RWPE2 (cell line): ENCODE measurements at regions not wholly inside any gene's neighbourhood (a gene's known extent, or its start where the extent isn't known, plus 50 kb on each side); places are given as distances from the start of the nearest gene placed in this dataset.
A peak's percentile ranks its signal among the peaks of the same experiment; 100 is the strongest.

Source experiments
- ATAC-seq: fragments of 200-7000 bp; cut with Tn5 transposase; 3 replicates; pipeline ENCODE4 v1.9.1; 2021; ENCODE audit warnings: low read depth
- DNase-seq: peaks from one replicate; pipeline ENCODE4 v3.0.0-alpha.2; 2020; ENCODE audit warnings: low spot score
- H3K27ac ChIP-seq: fragments of 450-650 bp; 2 replicates; pipeline ENCODE4 v1.5.1; 2017; ENCODE audit warnings: mild to moderate bottlenecking; ENCODE audit not compliant: poor library complexity, severe bottlenecking
- H3K27me3 ChIP-seq: fragments of 250-450 bp; sonication (Bioruptor Pico); 2 replicates; pipeline ENCODE4 v1.5.1; 2021; ENCODE audit warnings: mild to moderate bottlenecking, moderate library complexity; ENCODE audit not compliant: insufficient read depth, poor library complexity, severe bottlenecking
- H3K36me3 ChIP-seq: fragments of 250-450 bp; sonication (Bioruptor Pico); 2 replicates; pipeline ENCODE4 v1.5.1; 2020; ENCODE audit warnings: low read depth, mild to moderate bottlenecking, moderate library complexity
- H3K4me1 ChIP-seq: fragments of 250-450 bp; sonication (Bioruptor Pico); 2 replicates; pipeline ENCODE4 v1.5.1; 2021; ENCODE audit warnings: mild to moderate bottlenecking, moderate library complexity; ENCODE audit not compliant: insufficient read depth, poor library complexity, severe bottlenecking
- H3K4me3 ChIP-seq: fragments of 250-450 bp; sonication (Bioruptor Pico); 2 replicates; pipeline ENCODE4 v1.5.1; 2021; ENCODE audit warnings: mild to moderate bottlenecking, moderate library complexity; ENCODE audit not compliant: severe bottlenecking
- H3K9me3 ChIP-seq: fragments of 250-450 bp; sonication (Bioruptor Pico); 2 replicates; pipeline ENCODE4 v1.5.1; 2021; ENCODE audit warnings: mild to moderate bottlenecking, moderate library complexity; ENCODE audit not compliant: severe bottlenecking
- CTCF ChIP-seq: fragments of 450-650 bp; IDR thresholded peaks from one replicate; pipeline ENCODE4 v1.5.1; 2017; ENCODE audit warnings: mild to moderate bottlenecking, moderate library complexity; ENCODE audit not compliant: poor library complexity, severe bottlenecking

- ATAC-seq = no peak
- no peak overlapping the region for H3K27ac ChIP-seq
- DNase-seq = no peak
Observed at GRCh38 chr3:160161921-160162320, 63.3 kb upstream of the C3orf80 start.

GRCh38 chr3:160162440-160162839, 62.8 kb upstream of the C3orf80 start:
- TF ChIP-seq CTCF = no peak
- H3K27ac ChIP-seq = no peak overlapping the region
- no peaks in the 10 kb centered on the region for H3K27me3 ChIP-seq
- H3K36me3 ChIP-seq = no peaks in the 10 kb centered on the region
- no peak for DNase-seq
- H3K9me3 ChIP-seq = no peaks in the 10 kb centered on the region
- H3K4me1 ChIP-seq = no peaks in the 10 kb centered on the region
- ATAC-seq = no peak
- H3K4me3 ChIP-seq = no peak overlapping the region

More at GRCh38 chr3:160161921-160162320, 63.3 kb upstream of the C3orf80 start:
- Histone ChIP-seq H3K9me3 (no peaks in the 10 kb centered on the region), H3K36me3 (no peaks in the 10 kb centered on the region), H3K4me1 (no peaks in the 10 kb centered on the region), H3K27me3 (no peaks in the 10 kb centered on the region), H3K4me3 (no peak overlapping the region)
- no peak for TF ChIP-seq CTCF

- no peaks in the 10 kb centered on the region for H3K36me3 ChIP-seq
- H3K27me3 ChIP-seq = no peaks in the 10 kb centered on the region
- H3K4me1 ChIP-seq = no peaks in the 10 kb centered on the region
- H3K27ac ChIP-seq = no peak overlapping the region
- no peak overlapping the region for H3K4me3 ChIP-seq
- no peaks in the 10 kb centered on the region for H3K9me3 ChIP-seq
- ATAC-seq (0 out of 3 replicates have a peak, but pooled peaks have one; percentile 35), DNase-seq (no peak)
- peak; percentile 76 for TF ChIP-seq CTCF
Observed at GRCh38 chr3:160163229-160163878, 61.9 kb upstream of the C3orf80 start.

GRCh38 chr3:160168246-160168645, 57.0 kb upstream of the C3orf80 start:
- DNase-seq (no peak), ATAC-seq (no peak)
- Histone ChIP-seq H3K27me3 (no peaks in the 10 kb centered on the region), H3K27ac (no peak overlapping the region), H3K4me1 (no peaks in the 10 kb centered on the region), H3K36me3 (no peaks in the 10 kb centered on the region), H3K4me3 (no peak overlapping the region), H3K9me3 (no peaks in the 10 kb centered on the region)
- no peak for TF ChIP-seq CTCF
